Fibroblast of lung (primary cell): ENCODE measurements at regions not wholly inside any gene's neighbourhood (a gene's known extent, or its start where the extent isn't known, plus 50 kb on each side); places are given as distances from the start of the nearest gene placed in this dataset.

Source experiments
- DNase-seq, 2 donors: peaks; one replicate each; pipeline versions ENCODE4 v3.0.0 to v3.0.0-alpha.2; 2010; ENCODE audit warnings: low read depth in 2 of 2
- H2AFZ ChIP-seq: 2 replicates; pipeline ENCODE4 v1.5.1; 2012; ENCODE audit warnings: low read length, control low read depth, inconsistent platforms
- H3K27ac ChIP-seq: 2 replicates; pipeline ENCODE4 v1.5.1; 2011; ENCODE audit warnings: low read length, control low read depth; ENCODE audit not compliant: insufficient read depth
- H3K27me3 ChIP-seq: 2 replicates; pipeline ENCODE4 v1.5.1; 2011; ENCODE audit warnings: mild to moderate bottlenecking, low read length; ENCODE audit not compliant: control insufficient read depth, insufficient read depth
- H3K36me3 ChIP-seq: 2 replicates; pipeline ENCODE4 v1.5.1; 2011; ENCODE audit warnings: low read length; ENCODE audit not compliant: control insufficient read depth, insufficient read depth
- H3K4me1 ChIP-seq: 2 replicates; pipeline ENCODE4 v1.5.1; 2011; ENCODE audit warnings: low read length; ENCODE audit not compliant: control insufficient read depth, insufficient read depth; ENCODE audit errors: extremely low read depth
- H3K4me2 ChIP-seq: 2 replicates; pipeline ENCODE4 v1.5.1; 2011; ENCODE audit warnings: low read length, control low read depth; ENCODE audit not compliant: insufficient read depth; ENCODE audit errors: extremely low read depth
- H3K4me3 ChIP-seq, 4 experiments: fragments of 200-600 bp in 1 of 4; sonication (generic) in 1 of 4; replicated peaks in 1 of 4; 2 replicates each; pipeline ENCODE4 v1.5.1; 2011 to 2016; ENCODE audit warnings: low read length in 4 of 4, low read depth in 3 of 4, mild to moderate bottlenecking in 3 of 4, control low read depth in 2 of 4, inconsistent platforms in 1 of 4, mixed read lengths in 1 of 4; ENCODE audit not compliant: insufficient read depth in 1 of 4; ENCODE audit errors: control extremely low read depth in 1 of 4
- H3K79me2 ChIP-seq: 2 replicates; pipeline ENCODE4 v1.5.1; 2012; ENCODE audit warnings: mild to moderate bottlenecking, low read length, inconsistent platforms; ENCODE audit not compliant: control insufficient read depth, insufficient read depth
- H3K9ac ChIP-seq: 2 replicates; pipeline ENCODE4 v1.5.1; 2011; ENCODE audit warnings: mild to moderate bottlenecking, low read length, control low read depth; ENCODE audit not compliant: insufficient read depth
- H3K9me3 ChIP-seq: 2 replicates; pipeline ENCODE4 v1.5.1; 2012; ENCODE audit warnings: low read depth, low read length; ENCODE audit not compliant: control insufficient read depth, insufficient read depth
- H4K20me1 ChIP-seq: 2 replicates; pipeline ENCODE4 v1.5.1; 2011; ENCODE audit warnings: low read length; ENCODE audit not compliant: control insufficient read depth, insufficient read depth; ENCODE audit errors: extremely low read depth
- EZH2 ChIP-seq: IDR thresholded peaks from 2 replicates; pipeline ENCODE4 v1.5.1; 2012; ENCODE audit warnings: low read length, control low read depth, mild to moderate bottlenecking; ENCODE audit errors: missing control alignments
- TF ChIP-seq, protein P1 (sequence below), 2 donors: IDR thresholded peaks in 1 of 2; conservative IDR thresholded peaks in 1 of 2; 1 replicate in 1 of 2; 2 replicates in 1 of 2; pipeline ENCODE4 v1.5.1; 2011 to 2012; ENCODE audit warnings: low read length in 2 of 2, control low read depth in 1 of 2, inconsistent platforms in 1 of 2, low read depth in 1 of 2, mild to moderate bottlenecking in 1 of 2

DNA sequence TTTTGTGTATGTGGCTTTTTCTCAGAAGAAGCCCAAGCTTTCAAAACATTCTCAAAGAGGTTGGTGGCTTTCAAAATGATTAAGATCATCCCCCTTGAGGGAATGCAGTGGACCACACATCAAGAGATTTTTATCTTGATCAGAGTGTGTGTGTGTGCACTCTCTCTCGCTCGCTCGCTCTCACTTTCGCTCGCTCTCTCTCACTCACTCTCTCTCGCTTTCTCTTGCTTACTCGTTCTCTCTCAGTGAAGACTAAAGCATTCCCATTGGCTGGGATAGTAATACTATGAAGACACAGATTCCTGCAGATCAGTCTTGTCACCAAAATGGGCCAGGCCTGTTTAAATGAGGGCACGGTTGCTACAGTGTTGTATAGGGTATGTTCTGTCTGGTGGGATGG, 365.7 kb downstream of the EDEM1 start:
- no peaks in the 10 kb centered on the region for H3K4me1 ChIP-seq
- no peak overlapping the region for H3K27ac ChIP-seq
- H3K36me3 ChIP-seq: no peaks in the 10 kb centered on the region
- no peak overlapping the region for H2AFZ ChIP-seq
- H3K79me2 ChIP-seq: no peaks in the 10 kb centered on the region
- H3K27me3 ChIP-seq: no peaks in the 10 kb centered on the region
- H3K4me3 ChIP-seq: no peak overlapping the region
- H3K9me3 ChIP-seq: no peaks in the 10 kb centered on the region
- TF ChIP-seq EZH2: no peak
- TF ChIP-seq, protein P1, sequence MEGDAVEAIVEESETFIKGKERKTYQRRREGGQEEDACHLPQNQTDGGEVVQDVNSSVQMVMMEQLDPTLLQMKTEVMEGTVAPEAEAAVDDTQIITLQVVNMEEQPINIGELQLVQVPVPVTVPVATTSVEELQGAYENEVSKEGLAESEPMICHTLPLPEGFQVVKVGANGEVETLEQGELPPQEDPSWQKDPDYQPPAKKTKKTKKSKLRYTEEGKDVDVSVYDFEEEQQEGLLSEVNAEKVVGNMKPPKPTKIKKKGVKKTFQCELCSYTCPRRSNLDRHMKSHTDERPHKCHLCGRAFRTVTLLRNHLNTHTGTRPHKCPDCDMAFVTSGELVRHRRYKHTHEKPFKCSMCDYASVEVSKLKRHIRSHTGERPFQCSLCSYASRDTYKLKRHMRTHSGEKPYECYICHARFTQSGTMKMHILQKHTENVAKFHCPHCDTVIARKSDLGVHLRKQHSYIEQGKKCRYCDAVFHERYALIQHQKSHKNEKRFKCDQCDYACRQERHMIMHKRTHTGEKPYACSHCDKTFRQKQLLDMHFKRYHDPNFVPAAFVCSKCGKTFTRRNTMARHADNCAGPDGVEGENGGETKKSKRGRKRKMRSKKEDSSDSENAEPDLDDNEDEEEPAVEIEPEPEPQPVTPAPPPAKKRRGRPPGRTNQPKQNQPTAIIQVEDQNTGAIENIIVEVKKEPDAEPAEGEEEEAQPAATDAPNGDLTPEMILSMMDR (conservative IDR thresholded peaks at IDR 0.05 in 1 of 2, IDR thresholded peaks at IDR 0.05 in 1 of 2; ENCODE audit: low read depth in 1 of 2, low read length in 2 of 2): no peak
- DNase-seq: no peak
- H4K20me1 ChIP-seq: no peaks in the 10 kb centered on the region
- H3K4me2 ChIP-seq: no peak overlapping the region
- H3K9ac ChIP-seq: no peak overlapping the region

- H4K20me1 ChIP-seq: no peaks in the 10 kb centered on the region
- no peak overlapping the region for H3K4me3 ChIP-seq
- no peak overlapping the region for H2AFZ ChIP-seq
- no peaks in the 10 kb centered on the region for H3K36me3 ChIP-seq
- no peak overlapping the region for H3K4me2 ChIP-seq
- H3K27me3 ChIP-seq: no peaks in the 10 kb centered on the region
- H3K79me2 ChIP-seq: no peaks in the 10 kb centered on the region
- no peaks in the 10 kb centered on the region for H3K9me3 ChIP-seq
- H3K4me1 ChIP-seq: no peaks in the 10 kb centered on the region
- DNase-seq: no peak
- H3K9ac ChIP-seq: no peak overlapping the region
- TF ChIP-seq, protein P1 (conservative IDR thresholded peaks at IDR 0.05 in 1 of 2, IDR thresholded peaks at IDR 0.05 in 1 of 2; ENCODE audit: low read depth in 1 of 2, low read length in 2 of 2): no peak
- no peak for TF ChIP-seq EZH2
- no peak overlapping the region for H3K27ac ChIP-seq
These were observed 366.8 kb downstream of the EDEM1 start for GRCh38 chr3:5554245-5554747.

GRCh38 chr3:5560199-5560598, 372.7 kb downstream of the EDEM1 start:
- Histone ChIP-seq H3K4me1 (no peaks in the 10 kb centered on the region), H3K36me3 (no peaks in the 10 kb centered on the region), H3K4me2 (no peak overlapping the region), H3K9ac (no peak overlapping the region), H3K4me3 (no peak overlapping the region), H3K9me3 (no peaks in the 10 kb centered on the region), H3K27ac (no peak overlapping the region), H3K27me3 (no peaks in the 10 kb centered on the region), H3K79me2 (no peaks in the 10 kb centered on the region), H4K20me1 (no peaks in the 10 kb centered on the region), H2AFZ (no peak overlapping the region)
- DNase-seq: no peak
- no peak for TF ChIP-seq EZH2
- TF ChIP-seq, protein P1 (conservative IDR thresholded peaks at IDR 0.05 in 1 of 2, IDR thresholded peaks at IDR 0.05 in 1 of 2; ENCODE audit: low read depth in 1 of 2, low read length in 2 of 2): no peak
